GM23338 (cell line): ENCODE measurements at regions not wholly inside any gene's neighbourhood (a gene's known extent, or its start where the extent isn't known, plus 50 kb on each side); places are given as distances from the start of the nearest gene placed in this dataset.

Experiments used
- ATAC-seq: fragments of 200-7000 bp; cut with Tn5 transposase; 3 replicates; pipeline ENCODE4 v1.9.1; 2020
- DNase-seq: peaks from one replicate; pipeline ENCODE4 v3.0.0-alpha.2; 2015; ENCODE audit warnings: low spot score
- H2AFZ ChIP-seq: fragments of 200-600 bp; sonication (generic); 2 replicates; pipeline ENCODE4 v1.8.0; 2016; ENCODE audit warnings: antibody characterized with exemption, mild to moderate bottlenecking, moderate library complexity
- H3F3A ChIP-seq: fragments of 200-600 bp; sonication (generic); replicated peaks from 2 replicates; pipeline ENCODE4 v1.8.0; 2017; ENCODE audit warnings: antibody characterized with exemption, mixed run types, low read depth
- H3K27ac ChIP-seq: fragments of 200-600 bp; sonication (generic); 2 replicates; pipeline ENCODE4 v1.6.1; 2016; ENCODE audit warnings: low read depth
- H3K27me3 ChIP-seq: fragments of 200-600 bp; sonication (generic); 2 replicates; pipeline ENCODE4 v1.8.0; 2016; ENCODE audit warnings: mild to moderate bottlenecking, mixed run types, moderate library complexity; ENCODE audit not compliant: insufficient read depth
- H3K36me3 ChIP-seq: fragments of 200-600 bp; sonication (generic); 2 replicates; pipeline ENCODE4 v1.8.0; 2016; ENCODE audit warnings: mild to moderate bottlenecking; ENCODE audit not compliant: insufficient read depth
- H3K4me1 ChIP-seq: fragments of 200-600 bp; sonication (generic); 2 replicates; pipeline ENCODE4 v1.8.0; 2016; ENCODE audit warnings: mild to moderate bottlenecking, moderate library complexity; ENCODE audit not compliant: insufficient read depth
- H3K4me2 ChIP-seq: fragments of 200-600 bp; sonication (generic); 2 replicates; pipeline ENCODE4 v1.7.1; 2017; ENCODE audit warnings: mixed run types
- H3K4me3 ChIP-seq: fragments of 200-600 bp; sonication (generic); 2 replicates; pipeline ENCODE4 v1.6.1; 2016; ENCODE audit warnings: mixed run types
- H3K79me2 ChIP-seq: fragments of 200-600 bp; sonication (generic); replicated peaks from 2 replicates; pipeline ENCODE4 v1.8.0; 2017; ENCODE audit warnings: mild to moderate bottlenecking; ENCODE audit not compliant: insufficient read depth
- H3K9me2 ChIP-seq: fragments of 200-600 bp; sonication (generic); 2 replicates; pipeline ENCODE4 v1.8.0; 2017; ENCODE audit not compliant: insufficient read depth
- H4K20me1 ChIP-seq: fragments of 200-600 bp; sonication (generic); replicated peaks from 2 replicates; pipeline ENCODE4 v1.8.0; 2017; ENCODE audit warnings: mild to moderate bottlenecking; ENCODE audit not compliant: insufficient read depth
- H3K27ac Mint-ChIP-seq: 2 replicates; pipeline ENCODE4 v1.8.0; 2020; ENCODE audit warnings: inconsistent platforms, mild to moderate bottlenecking, moderate library complexity, mixed read lengths
- H3K27me3 Mint-ChIP-seq: 3 replicates; pipeline ENCODE4 v1.8.0; 2022; ENCODE audit warnings: low read depth, mild to moderate bottlenecking, moderate library complexity, mixed read lengths, inconsistent platforms; ENCODE audit not compliant: insufficient read depth, poor library complexity
- H3K36me3 Mint-ChIP-seq: 3 replicates; pipeline ENCODE4 v1.8.0; 2021; ENCODE audit warnings: low read depth, mild to moderate bottlenecking, inconsistent platforms, moderate library complexity, mixed read lengths
- H3K4me1 Mint-ChIP-seq: 3 replicates; pipeline ENCODE4 v1.8.0; 2020; ENCODE audit warnings: mild to moderate bottlenecking, inconsistent platforms, mixed read lengths
- H3K4me3 Mint-ChIP-seq: 3 replicates; pipeline ENCODE4 v1.8.0; 2021; ENCODE audit warnings: moderate library complexity, mild to moderate bottlenecking, inconsistent platforms, mixed read lengths
- H3K9me3 Mint-ChIP-seq: 3 replicates; pipeline ENCODE4 v1.8.0; 2020; ENCODE audit warnings: moderate library complexity, mild to moderate bottlenecking, inconsistent platforms, mixed read lengths
- CTCF ChIP-seq, 2 experiments: fragments of 200-600 bp in 1 of 2; sonication (generic) in 1 of 2; conservative IDR thresholded peaks; 2 replicates each; pipeline versions ENCODE4 v1.5.1 to v1.6.1; 2016 to 2017; ENCODE audit warnings: antibody characterized with exemption in 2 of 2, low read depth in 2 of 2, mild to moderate bottlenecking in 2 of 2, moderate library complexity in 1 of 2
- NANOG ChIP-seq: IDR thresholded peaks from 2 replicates; pipeline ENCODE4 v1.6.1; 2016; ENCODE audit warnings: antibody characterized with exemption, borderline replicate concordance
- POLR2AphosphoS5 ChIP-seq: IDR thresholded peaks from 2 replicates; pipeline ENCODE4 v1.6.1; 2016; ENCODE audit warnings: antibody characterized with exemption, low read depth
- STAT1 ChIP-seq: IDR thresholded peaks from one replicate; pipeline ENCODE4 v1.6.1; 2016; ENCODE audit warnings: antibody characterized with exemption; ENCODE audit not compliant: unreplicated experiment
- ZNF114 ChIP-seq: fragments of 250-450 bp; sonication (Bioruptor Pico); IDR thresholded peaks from 2 replicates; pipeline ENCODE4 v1.5.0; 2020; ENCODE audit warnings: mild to moderate bottlenecking, moderate library complexity
- ZNF331 ChIP-seq: fragments of 250-450 bp; sonication (Bioruptor Pico); IDR thresholded peaks from 2 replicates; pipeline ENCODE4 v1.5.0; 2020; ENCODE audit warnings: low read depth, mild to moderate bottlenecking, moderate library complexity
- ZNF462 ChIP-seq: fragments of 250-450 bp; sonication (Bioruptor Pico); IDR thresholded peaks from 2 replicates; pipeline ENCODE4 v1.5.0; 2020; ENCODE audit warnings: mild to moderate bottlenecking, moderate library complexity

DNA sequence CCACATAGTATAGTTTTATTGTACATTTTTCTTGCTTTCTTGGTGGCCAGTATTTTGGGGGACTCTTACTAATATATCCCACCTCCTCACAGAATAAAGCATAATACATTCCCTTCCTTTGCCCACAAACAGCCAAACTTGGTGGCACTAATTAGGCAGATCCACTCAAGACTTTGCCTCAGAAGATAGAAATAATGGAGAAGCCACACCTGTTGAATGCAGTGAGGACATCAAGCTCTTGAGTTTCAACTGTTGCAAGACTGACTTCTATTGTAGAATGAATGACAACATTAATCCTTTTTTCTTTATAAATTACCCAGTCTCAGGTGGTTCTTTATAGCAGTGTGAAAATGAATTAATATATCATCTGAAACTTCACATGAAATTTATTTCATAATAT, 1183.6 kb upstream of the ATXN8OS start (continued):
- TF ChIP-seq ZNF462 (no peak), NANOG (no peak), CTCF (conservative IDR thresholded peaks at IDR 0.05; ENCODE audit: low read depth in 2 of 2) (no peak), ZNF331 (CRISPR knock-in tag) (no peak)

GRCh38 chr13:68908879-68909278, 1198.7 kb upstream of the ATXN8OS start:
- no peaks in the 10 kb centered on the region for H4K20me1 ChIP-seq
- Mint-ChIP-seq H3K27ac (no peak overlapping the region), H3K36me3 (peaks cover 42% of the 10 kb centered on the region), H3K4me3 (no peak overlapping the region), H3K4me1 (no peaks in the 10 kb centered on the region), H3K9me3 (peaks cover 59% of the 10 kb centered on the region), H3K27me3 (no peaks in the 10 kb centered on the region)
- H3K27ac ChIP-seq, result no peak overlapping the region
- H3K27me3 ChIP-seq, result no peaks in the 10 kb centered on the region
- no peak overlapping the region for H2AFZ ChIP-seq
- no peaks in the 10 kb centered on the region for H3K9me2 ChIP-seq
- no peaks in the 10 kb centered on the region for H3F3A ChIP-seq
- no peaks in the 10 kb centered on the region for H3K79me2 ChIP-seq
- H3K4me3 ChIP-seq, result no peak overlapping the region
- H3K4me2 ChIP-seq, result no peak overlapping the region
- ATAC-seq (no peak), DNase-seq (no peak)
- H3K4me1 ChIP-seq, result no peaks in the 10 kb centered on the region
- no peaks in the 10 kb centered on the region; the same call in 1 of the 2 replicates for H3K36me3 ChIP-seq
- no peak for TF ChIP-seq POLR2AphosphoS5
- TF ChIP-seq STAT1, result no peak
- no peak for TF ChIP-seq ZNF114
- TF ChIP-seq ZNF462, result no peak
